ENCODE measurements at regions not wholly inside any gene's neighbourhood (a gene's known extent, or its start where the extent isn't known, plus 50 kb on each side); places are given as distances from the start of the nearest gene placed in this dataset.

DNA sequence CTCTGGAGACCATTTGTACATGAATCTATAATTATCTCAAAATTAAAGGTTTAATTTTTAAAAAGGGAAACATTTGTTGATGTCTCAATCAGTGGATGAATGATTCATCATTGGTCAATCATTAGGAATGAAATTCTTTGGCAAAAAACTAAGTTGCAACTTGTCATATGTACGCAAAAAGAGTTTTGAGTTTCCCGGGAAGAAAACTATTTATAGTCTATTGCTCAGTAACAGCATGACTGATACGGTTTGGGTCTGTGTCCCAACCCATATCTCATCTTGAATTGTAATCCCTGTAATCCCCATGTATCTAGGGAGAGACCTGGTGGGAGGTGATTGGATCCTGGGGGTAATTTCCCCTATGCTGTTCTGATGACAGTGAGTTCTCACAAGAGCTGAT lies 765.8 kb upstream of the ROBO1 start:
- intact Hi-C loops (cut with DNase I; ENCODE audit: low total_unique reads) = no loop called here
- Histone ChIP-seq H3K36me3 (ENCODE audit: low read depth, missing control alignments) (no peaks in the 10 kb centered on the region), H3K27me3 (no peaks in the 10 kb centered on the region), H3K27ac (no peak overlapping the region), H3K4me1 (no peaks in the 10 kb centered on the region), H3K4me3 (no peak overlapping the region), H3K9me3 (no peaks in the 10 kb centered on the region)
- 58 to 77% methylated on average over 3 of the region's 3 CpGs for WGBS, 2 donors
- TF ChIP-seq POLR2A (IDR thresholded peaks at IDR 0.05) = no peak
- TF ChIP-seq, protein P1, sequence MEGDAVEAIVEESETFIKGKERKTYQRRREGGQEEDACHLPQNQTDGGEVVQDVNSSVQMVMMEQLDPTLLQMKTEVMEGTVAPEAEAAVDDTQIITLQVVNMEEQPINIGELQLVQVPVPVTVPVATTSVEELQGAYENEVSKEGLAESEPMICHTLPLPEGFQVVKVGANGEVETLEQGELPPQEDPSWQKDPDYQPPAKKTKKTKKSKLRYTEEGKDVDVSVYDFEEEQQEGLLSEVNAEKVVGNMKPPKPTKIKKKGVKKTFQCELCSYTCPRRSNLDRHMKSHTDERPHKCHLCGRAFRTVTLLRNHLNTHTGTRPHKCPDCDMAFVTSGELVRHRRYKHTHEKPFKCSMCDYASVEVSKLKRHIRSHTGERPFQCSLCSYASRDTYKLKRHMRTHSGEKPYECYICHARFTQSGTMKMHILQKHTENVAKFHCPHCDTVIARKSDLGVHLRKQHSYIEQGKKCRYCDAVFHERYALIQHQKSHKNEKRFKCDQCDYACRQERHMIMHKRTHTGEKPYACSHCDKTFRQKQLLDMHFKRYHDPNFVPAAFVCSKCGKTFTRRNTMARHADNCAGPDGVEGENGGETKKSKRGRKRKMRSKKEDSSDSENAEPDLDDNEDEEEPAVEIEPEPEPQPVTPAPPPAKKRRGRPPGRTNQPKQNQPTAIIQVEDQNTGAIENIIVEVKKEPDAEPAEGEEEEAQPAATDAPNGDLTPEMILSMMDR (IDR thresholded peaks at IDR 0.05) = no peak
- DNase-seq = no peak

DNA sequence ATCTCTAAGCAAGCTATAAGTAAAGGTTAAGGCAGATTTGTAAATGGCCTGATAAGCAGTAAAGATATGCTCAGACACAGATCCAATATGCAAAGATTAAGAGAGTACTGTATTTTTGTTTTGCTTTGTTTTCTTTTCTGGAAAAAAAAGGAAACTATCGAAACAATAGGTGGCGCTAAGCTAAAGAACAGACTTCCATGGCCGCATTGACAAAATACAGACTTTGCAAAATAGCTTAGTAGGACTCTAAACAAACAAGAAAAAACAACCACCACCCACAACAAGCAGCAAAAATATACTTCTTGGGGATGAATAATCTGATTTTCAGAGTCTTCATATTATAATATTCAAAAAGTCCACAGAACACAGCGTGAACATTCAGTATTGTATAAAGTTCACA lies 758.4 kb upstream of the ROBO1 start:
- Histone ChIP-seq H3K4me1 (no peaks in the 10 kb centered on the region), H3K27me3 (no peaks in the 10 kb centered on the region), H3K36me3 (ENCODE audit: low read depth, missing control alignments) (no peaks in the 10 kb centered on the region), H3K4me3 (no peak overlapping the region), H3K27ac (no peak overlapping the region), H3K9me3 (no peaks in the 10 kb centered on the region)
- no peak for DNase-seq
- intact Hi-C loops (cut with DNase I; ENCODE audit: low total_unique reads) = no loop called here
- WGBS, 2 donors = 73 to 83% methylated on average over 4 of the region's 4 CpGs
- TF ChIP-seq, protein P1 (IDR thresholded peaks at IDR 0.05) = no peak
- TF ChIP-seq POLR2A (IDR thresholded peaks at IDR 0.05) = no peak

DNA sequence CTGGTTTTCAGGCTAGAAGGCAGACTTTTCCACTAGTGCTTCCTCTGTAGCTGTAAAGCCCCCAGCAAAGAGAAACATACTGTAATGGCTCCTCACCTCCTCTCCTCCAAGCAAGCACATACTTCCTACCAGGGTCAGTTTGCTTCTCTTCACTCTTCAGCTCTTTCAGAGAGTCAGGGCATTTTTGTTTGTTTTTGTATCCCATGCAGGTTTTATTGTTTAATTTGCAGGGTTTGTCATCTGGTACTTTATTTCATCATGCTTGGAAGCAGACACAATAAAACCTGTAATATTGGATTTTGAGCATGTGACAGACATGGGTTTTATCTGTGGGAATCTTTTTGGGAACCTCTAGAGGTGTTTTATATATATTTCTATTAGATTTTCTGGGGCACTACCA lies 753.3 kb upstream of the ROBO1 start:
- no peak overlapping the region for H3K27ac ChIP-seq
- H3K27me3 ChIP-seq = no peaks in the 10 kb centered on the region
- TF ChIP-seq POLR2A (IDR thresholded peaks at IDR 0.05) = no peak
- TF ChIP-seq, protein P1 (IDR thresholded peaks at IDR 0.05) = no peak
- intact Hi-C loops (cut with DNase I; ENCODE audit: low total_unique reads) = no loop called here
- no peak for DNase-seq
- no peaks in the 10 kb centered on the region for H3K36me3 ChIP-seq (ENCODE audit: low read depth, missing control alignments)
- H3K9me3 ChIP-seq = no peaks in the 10 kb centered on the region
- H3K4me1 ChIP-seq = no peaks in the 10 kb centered on the region
- H3K4me3 ChIP-seq = no peak overlapping the region

DNA sequence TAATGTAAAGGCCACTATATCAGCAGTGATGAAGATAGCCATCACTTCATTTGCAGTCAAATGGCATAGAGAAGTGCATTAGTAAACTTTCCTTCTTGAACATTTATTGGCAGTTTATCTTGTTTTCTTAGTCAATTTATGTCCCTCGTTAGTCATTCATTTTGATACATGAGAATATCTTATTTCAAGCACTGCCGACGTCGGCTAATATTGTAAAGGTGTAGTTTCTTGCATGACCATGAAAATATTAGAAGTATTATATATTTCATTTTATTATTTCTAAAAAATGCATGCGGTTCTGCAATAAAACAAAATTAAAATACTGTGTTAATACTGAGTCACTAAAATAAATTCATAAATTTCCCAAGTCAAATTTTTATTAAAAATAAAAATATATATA lies 751.6 kb upstream of the ROBO1 start:
- no peaks in the 10 kb centered on the region for H3K27me3 ChIP-seq
- intact Hi-C loops (cut with DNase I; ENCODE audit: low total_unique reads) = no loop called here
- TF ChIP-seq, protein P1 (IDR thresholded peaks at IDR 0.05) = no peak
- TF ChIP-seq POLR2A (IDR thresholded peaks at IDR 0.05) = no peak
- no peak overlapping the region for H3K27ac ChIP-seq
- no peaks in the 10 kb centered on the region for H3K36me3 ChIP-seq (ENCODE audit: low read depth, missing control alignments)
- H3K4me3 ChIP-seq = no peak overlapping the region
- DNase-seq = no peak
- no peaks in the 10 kb centered on the region for H3K9me3 ChIP-seq
- no peaks in the 10 kb centered on the region for H3K4me1 ChIP-seq
- 90 to 93% methylated on average over 5 of the region's 5 CpGs for WGBS, 2 donors

DNA sequence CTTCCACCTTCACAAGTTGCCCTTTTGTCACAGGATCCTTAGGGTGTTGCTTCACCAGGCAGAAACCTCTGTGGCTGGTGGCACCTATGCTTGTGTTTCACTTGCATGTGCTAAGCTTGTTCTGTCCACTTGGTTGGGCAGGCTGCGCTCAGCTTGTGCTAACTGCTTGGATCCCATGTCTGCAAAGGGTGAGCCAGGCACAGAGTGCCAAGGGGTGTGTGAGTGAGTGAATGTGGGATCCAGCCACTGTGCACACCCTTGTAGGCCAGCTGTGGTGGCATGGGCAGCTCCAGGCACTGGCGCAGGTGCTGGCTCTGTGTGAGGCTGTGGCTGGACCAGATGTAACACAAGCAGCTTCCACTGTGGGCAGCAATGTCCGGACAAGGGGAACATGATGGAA lies 728.7 kb upstream of the ROBO1 start:
- H3K4me3 ChIP-seq = no peak overlapping the region
- WGBS, 2 donors = 92 to 94% methylated on average over 2 to 3 of the region's 3 CpGs
- intact Hi-C loops (cut with DNase I; ENCODE audit: low total_unique reads) = no loop called here
- no peaks in the 10 kb centered on the region for H3K27me3 ChIP-seq
- no peaks in the 10 kb centered on the region for H3K4me1 ChIP-seq
- no peaks in the 10 kb centered on the region for H3K9me3 ChIP-seq
- DNase-seq = no peak
- no peak for TF ChIP-seq POLR2A (IDR thresholded peaks at IDR 0.05)
- TF ChIP-seq, protein P1 (IDR thresholded peaks at IDR 0.05) = no peak
- no peak overlapping the region for H3K27ac ChIP-seq
- H3K36me3 ChIP-seq (ENCODE audit: low read depth, missing control alignments) = no peaks in the 10 kb centered on the region

Data from testis (tissue), 2 donors.